Omental fat pad (tissue), 3 donors: ENCODE measurements at regions not wholly inside any gene's neighbourhood (a gene's known extent, or its start where the extent isn't known, plus 50 kb on each side); places are given as distances from the start of the nearest gene placed in this dataset.
"Not testable (repeated sequence)": the region's sequence is repeated elsewhere in the genome, so short reads cannot be mapped to it uniquely, and the experiment has no call there.

Source experiments
- ATAC-seq: fragments of 150-250 bp; one replicate; pipeline ENCODE4 v1.9.1; 2016; ENCODE audit warnings: mild to moderate bottlenecking, moderate library complexity; ENCODE audit not compliant: low FRiP score
- DNase-seq: peaks from one replicate; pipeline ENCODE4 v3.0.0-alpha.2; 2019; ENCODE audit warnings: low spot score
- CTCF ChIP-seq, 3 donors: fragments of 450-650 bp; IDR thresholded peaks; one replicate each; pipeline ENCODE4 v1.5.1; 2016 to 2017; ENCODE audit warnings: antibody characterized with exemption in 3 of 3, mild to moderate bottlenecking in 3 of 3, moderate library complexity in 2 of 3

- ATAC-seq: no peak
- no peak for TF ChIP-seq CTCF (IDR thresholded peaks at IDR 0.05)
- no peak for DNase-seq
These were observed 1755.7 kb upstream of the SEL1L start for GRCh38 chr14:83289390-83289789.

GRCh38 chr14:83289896-83290295, 1756.2 kb upstream of the SEL1L start:
- TF ChIP-seq CTCF (IDR thresholded peaks at IDR 0.05): no peak
- no peak for ATAC-seq
- DNase-seq: no peak

GRCh38 chr14:83290447-83290846, 1756.8 kb upstream of the SEL1L start:
- DNase-seq (no peak), ATAC-seq (no peak)
- no peak for TF ChIP-seq CTCF (IDR thresholded peaks at IDR 0.05)

- ATAC-seq (no peak), DNase-seq (no peak)
- TF ChIP-seq CTCF (IDR thresholded peaks at IDR 0.05): no peak
These were observed 1758.1 kb upstream of the SEL1L start for GRCh38 chr14:83291714-83292113.

- no peak for TF ChIP-seq CTCF (IDR thresholded peaks at IDR 0.05)
- ATAC-seq: no peak
- DNase-seq: no peak
These were observed 1761.3 kb upstream of the SEL1L start for GRCh38 chr14:83294941-83295340.

- DNase-seq: no peak
- ATAC-seq: no peak
- TF ChIP-seq CTCF (IDR thresholded peaks at IDR 0.05): no peak
These were observed 1763.7 kb upstream of the SEL1L start for GRCh38 chr14:83297361-83297760.

- ATAC-seq, DNase-seq: not testable (repeated sequence)
These were observed 1764.4 kb upstream of the SEL1L start for GRCh38 chr14:83298016-83298415.

GRCh38 chr14:83300476-83301064, 1766.9 kb upstream of the SEL1L start:
- DNase-seq (no peak), ATAC-seq (no peak)
- TF ChIP-seq CTCF (IDR thresholded peaks at IDR 0.05): no peak
